ENCODE measurements at regions not wholly inside any gene's neighbourhood (a gene's known extent, or its start where the extent isn't known, plus 50 kb on each side); places are given as distances from the start of the nearest gene placed in this dataset.

- no peak for DNase-seq (ENCODE audit: low read depth)
Observed at GRCh38 chr13:22428188-22428828, 752.5 kb upstream of the SGCG start.

DNA sequence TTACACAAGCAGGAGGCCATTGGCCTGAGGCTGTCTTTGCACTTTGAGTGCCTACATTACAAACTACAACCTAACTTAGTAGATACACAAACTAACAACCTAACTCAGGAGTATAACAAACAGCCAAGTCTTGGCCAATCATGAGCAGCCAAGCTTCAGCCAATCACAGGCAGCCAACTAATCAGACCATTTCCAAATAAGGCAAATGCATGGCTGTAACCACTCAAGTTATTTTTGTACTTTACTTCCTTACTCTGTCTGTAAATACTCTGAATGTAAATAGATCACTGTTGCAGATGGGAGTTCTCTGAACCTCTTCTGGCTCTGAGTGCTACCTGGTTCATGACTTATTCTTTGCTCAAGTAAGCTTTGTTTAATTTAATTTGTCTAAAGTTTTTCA lies 748.1 kb upstream of the SGCG start:
- no peak for DNase-seq (ENCODE audit: low read depth)

DNA sequence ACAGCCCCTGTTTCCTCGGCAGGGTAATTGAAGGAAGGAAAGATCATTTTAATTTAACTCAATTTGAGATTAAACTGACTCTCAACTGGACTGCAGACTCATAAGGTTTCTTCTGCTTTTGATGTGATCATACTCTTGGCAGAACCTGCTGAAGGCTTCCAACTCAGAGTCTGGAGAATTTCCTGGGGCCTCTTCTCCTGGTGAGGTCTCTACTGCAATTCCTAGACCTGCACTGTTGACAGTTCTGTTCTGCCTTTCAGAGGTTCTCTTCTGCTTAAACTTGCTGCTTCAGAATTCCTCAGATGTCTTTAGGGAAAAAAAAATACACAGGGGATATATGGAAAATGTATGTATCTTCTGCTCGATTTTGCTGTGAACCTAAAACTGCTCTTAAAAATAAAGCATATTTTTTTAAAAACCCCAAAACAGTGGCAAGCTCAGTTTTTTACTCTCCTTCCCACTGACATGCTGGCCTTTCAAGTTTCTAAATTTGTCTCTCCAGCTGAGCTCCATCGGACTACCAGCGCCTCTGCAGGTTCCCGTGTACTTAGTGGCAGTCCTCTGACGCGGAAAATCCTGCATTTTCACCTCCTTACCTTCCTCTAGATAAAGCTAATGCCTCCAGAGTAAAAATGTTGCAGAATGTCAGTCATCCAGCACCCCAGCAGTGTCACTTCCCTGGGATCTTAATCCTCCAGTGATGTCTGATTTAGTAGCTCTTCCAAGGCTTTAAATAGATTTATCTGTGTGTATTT lies 733.5 kb upstream of the SGCG start:
- no peak for DNase-seq (ENCODE audit: low read depth)

DNA sequence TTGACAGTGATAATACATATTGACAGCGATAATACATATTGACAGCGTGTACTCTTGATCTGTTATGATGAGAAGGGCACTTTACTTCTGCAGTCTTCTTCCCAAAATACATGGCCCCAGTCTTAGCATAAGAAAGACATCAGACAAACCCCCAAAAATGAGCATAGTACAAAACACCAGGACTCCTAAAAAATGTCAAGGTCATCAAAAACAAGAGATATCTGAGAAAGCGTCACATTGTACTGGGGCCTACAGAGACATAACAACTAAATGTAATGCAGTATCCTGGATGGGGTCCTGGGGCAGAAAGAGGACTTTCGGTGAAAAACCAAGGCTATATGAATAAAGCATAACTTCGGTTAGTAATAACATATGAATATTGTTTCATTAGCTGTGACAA lies 731.5 kb upstream of the SGCG start:
- DNase-seq (ENCODE audit: low read depth), result no peak

GRCh38 chr13:22451327-22451741 lies 729.4 kb upstream of the SGCG start:
- no peak for DNase-seq (ENCODE audit: low read depth)

- DNase-seq (ENCODE audit: low read depth), result no peak
Observed at GRCh38 chr13:22454586-22454985, 726.2 kb upstream of the SGCG start.

- no peak for DNase-seq (ENCODE audit: low read depth)
Observed at GRCh38 chr13:22455036-22455435, 725.7 kb upstream of the SGCG start.

DNA sequence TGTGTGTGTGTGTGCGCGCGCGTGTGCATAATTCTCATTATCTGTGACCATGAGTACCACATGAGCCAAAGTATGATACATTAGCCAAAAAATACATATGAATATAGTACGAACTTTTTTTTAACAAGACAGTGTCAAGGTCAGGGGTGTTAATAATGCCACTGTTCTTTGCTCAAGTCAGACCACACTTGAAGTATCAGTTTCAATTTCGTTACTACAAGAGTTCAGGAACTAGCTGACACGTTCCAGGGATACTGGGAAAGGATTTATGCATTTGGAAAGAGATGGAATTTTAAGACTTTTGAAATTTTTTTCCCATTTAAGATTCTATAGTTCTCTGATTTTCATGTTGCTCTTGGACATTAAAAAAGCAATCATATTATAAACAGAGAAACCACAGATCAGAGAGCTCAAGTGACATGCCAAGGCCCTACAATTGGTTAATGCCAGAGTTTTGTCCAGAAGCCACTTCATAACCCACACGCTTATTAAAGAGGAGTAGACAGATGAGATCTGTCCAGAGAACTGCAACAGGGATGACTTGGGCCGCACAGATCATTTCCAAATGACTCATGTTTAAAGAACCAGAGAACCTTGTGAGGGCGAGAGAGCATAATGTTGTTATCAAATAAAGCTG lies 718.8 kb upstream of the SGCG start:
- no peak for DNase-seq (ENCODE audit: low read depth)

GRCh38 chr13:22463089-22463488 lies 717.7 kb upstream of the SGCG start:
- DNase-seq (ENCODE audit: low read depth), result no peak

GRCh38 chr13:22468045-22468444 lies 712.7 kb upstream of the SGCG start:
- DNase-seq (ENCODE audit: low read depth), result no peak

- DNase-seq (ENCODE audit: low read depth), result no peak
Observed at GRCh38 chr13:22468824-22469223, 712.0 kb upstream of the SGCG start.

DNA sequence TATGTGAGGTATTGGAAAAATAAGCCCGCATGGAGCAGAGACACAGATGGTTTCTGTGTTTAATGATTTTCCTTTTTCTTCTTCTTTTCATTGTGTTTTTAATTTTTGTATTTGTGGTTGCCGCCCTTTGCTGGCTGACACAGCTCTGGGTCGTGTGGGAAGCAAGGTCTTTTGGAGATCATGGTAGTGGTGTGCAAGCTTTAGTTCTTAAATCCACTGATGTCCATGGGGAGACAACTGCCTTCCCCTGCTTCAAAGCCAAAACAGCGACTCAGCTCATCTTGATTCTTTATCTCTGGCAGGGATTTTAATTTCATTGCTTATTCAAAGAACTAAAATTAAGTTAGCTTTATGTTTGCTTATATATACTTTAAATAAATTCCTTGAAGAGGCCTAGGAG lies 711.3 kb upstream of the SGCG start:
- no peak for DNase-seq (ENCODE audit: low read depth)

DNA sequence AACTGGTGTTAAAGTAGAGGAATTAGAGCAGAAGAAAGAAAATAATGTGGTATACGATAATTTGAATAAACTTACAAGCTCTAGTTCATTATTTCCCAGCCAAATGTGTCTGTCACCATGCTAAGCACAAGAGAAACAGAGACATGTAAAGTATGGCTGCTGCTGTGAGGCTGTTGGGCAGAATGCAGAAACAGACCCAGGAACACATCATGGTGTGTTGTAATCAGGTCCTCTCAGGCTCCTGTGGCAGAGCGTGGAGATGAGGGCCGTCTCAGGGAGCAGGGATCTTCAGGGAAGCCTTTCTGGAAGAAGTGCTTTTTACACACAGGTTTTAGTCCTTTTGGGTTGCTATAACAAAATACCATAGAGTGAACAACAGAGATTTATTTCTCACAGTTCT lies 710.7 kb upstream of the SGCG start:
- no peak for DNase-seq (ENCODE audit: low read depth)

- no peak for DNase-seq (ENCODE audit: low read depth)
Observed at GRCh38 chr13:22482496-22483000, 698.2 kb upstream of the SGCG start.

GRCh38 chr13:22483276-22483675 lies 697.5 kb upstream of the SGCG start:
- no peak for DNase-seq (ENCODE audit: low read depth)

DNA sequence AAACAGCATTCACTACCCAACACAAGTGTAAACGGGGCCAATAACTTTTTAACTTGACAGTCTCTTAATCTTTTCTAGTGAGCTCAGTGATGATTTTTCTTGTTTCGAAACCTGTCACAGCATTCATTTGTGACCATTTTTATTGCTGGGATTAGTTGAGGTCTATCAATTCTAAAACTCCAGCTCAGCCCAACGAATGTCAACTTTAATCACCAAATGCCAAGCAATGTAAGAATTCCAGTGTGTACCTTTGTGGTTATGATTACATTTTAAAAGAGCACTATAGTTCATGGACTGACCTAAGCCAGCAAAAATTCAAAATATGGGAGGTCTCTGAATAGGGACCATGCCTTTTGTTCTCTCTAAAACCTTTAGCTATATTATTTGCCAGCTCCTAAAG lies 694.3 kb upstream of the SGCG start:
- no peak for DNase-seq (ENCODE audit: low read depth)

GRCh38 chr13:22487932-22488331 lies 692.8 kb upstream of the SGCG start:
- DNase-seq (ENCODE audit: low read depth), result no peak

DNA sequence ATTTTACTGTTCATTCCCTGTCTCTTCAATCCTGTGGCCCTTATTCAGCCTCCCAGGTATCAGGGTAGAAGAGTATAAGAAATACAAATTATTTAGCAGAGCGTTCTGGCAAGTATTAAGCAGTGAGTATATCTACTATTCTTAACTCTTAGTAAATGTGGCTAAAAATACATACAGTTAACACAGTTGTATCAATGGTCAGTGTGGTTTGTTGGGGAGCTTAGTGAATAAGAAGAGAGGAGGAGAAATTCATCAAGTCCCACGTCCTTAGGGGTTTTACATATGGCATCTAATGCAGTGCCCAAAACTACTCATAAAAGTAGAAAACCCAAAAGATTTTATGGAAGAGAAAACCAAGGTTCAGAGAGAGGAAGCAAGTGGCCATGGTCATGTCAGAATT lies 691.0 kb upstream of the SGCG start:
- no peak for DNase-seq (ENCODE audit: low read depth)

- no peak for DNase-seq (ENCODE audit: low read depth)
Observed at GRCh38 chr13:22495819-22496218, 685.0 kb upstream of the SGCG start.

GRCh38 chr13:22496803-22497508 lies 683.8 kb upstream of the SGCG start:
- no peak for DNase-seq (ENCODE audit: low read depth)

DNA sequence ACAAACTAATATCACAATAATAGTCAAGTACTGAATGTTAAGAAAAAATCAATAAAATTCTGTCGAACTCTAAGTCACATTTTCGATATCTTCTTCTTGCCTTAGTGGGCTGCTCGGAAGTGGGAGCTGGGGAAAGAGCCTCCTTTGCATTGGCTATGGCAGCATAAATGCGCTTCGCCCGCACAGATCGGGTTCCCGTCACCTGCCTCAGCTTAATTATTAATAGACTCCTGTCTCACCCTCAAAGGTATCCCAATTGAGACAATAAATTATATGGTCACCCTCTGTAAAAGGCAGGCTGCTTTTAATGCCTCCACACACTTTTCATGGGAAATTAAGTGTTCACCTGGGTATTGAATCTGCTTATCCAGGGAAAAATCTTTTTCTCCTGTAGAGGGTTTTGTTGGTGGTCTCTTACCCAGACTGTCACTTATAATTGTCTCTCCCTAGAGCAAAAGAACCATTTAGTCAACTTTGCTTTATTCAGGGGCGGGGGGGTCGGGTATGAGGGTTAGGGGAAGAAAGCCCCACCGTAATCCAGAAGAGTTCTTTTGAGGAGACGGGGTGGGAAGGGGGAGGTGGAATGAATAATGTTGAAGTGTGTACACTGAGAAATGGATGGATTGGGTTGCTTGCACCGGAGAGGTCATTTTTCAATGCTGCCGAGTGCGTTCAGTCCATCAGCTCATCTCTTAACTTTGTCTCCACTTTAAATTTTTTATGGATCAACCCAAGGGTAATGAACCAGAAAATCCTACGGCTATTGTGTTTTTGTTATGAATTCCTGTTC lies 682.6 kb upstream of the SGCG start:
- DNase-seq (ENCODE audit: low read depth), result no peak

GRCh38 chr13:22499919-22500318 lies 680.9 kb upstream of the SGCG start:
- DNase-seq (ENCODE audit: low read depth), result no peak
